A549 (cell line): ENCODE measurements at regions not wholly inside any gene's neighbourhood (a gene's known extent, or its start where the extent isn't known, plus 50 kb on each side); places are given as distances from the start of the nearest gene placed in this dataset.
A peak's percentile ranks its signal among the peaks of the same experiment; 100 is the strongest.
"Not testable (repeated sequence)": the region's sequence is repeated elsewhere in the genome, so short reads cannot be mapped to it uniquely, and the experiment has no call there.

Experiments
- ATAC-seq, 2 experiments: fragments of 200-7000 bp in 1 of 2; fragments of >200 bp in 1 of 2; cut with Nextera tagmentation in 1 of 2; cut with Tn5 transposase in 1 of 2; 3 replicates each; pipeline versions ENCODE4 v1.8.0 to v1.9.1; 2018 to 2020; ENCODE audit warnings: mild to moderate bottlenecking in 1 of 2, moderate library complexity in 1 of 2
- CTCF ChIA-PET: fragments of 300-600 bp; sonication (Branson Sonifier 250); formaldehyde crosslinking; extraction: SDS; loops from one replicate; lab custom pipeline; 2021; ENCODE audit warnings: antibody characterized with exemption, inconsistent platforms; lab: Yijun Ruan, JAX
- POLR2A ChIA-PET: fragments of 350-600 bp; formaldehyde crosslinking; extraction: SDS; loops from one replicate; lab custom pipeline; 2021; ENCODE audit warnings: antibody characterized with exemption, inconsistent platforms; lab: Yijun Ruan, JAX
- DNase-seq, 2 experiments: peaks; one replicate each; pipeline versions ENCODE4 v3.0.0 to v3.0.0-alpha.2; 2011 to 2016; ENCODE audit warnings: low read depth in 1 of 2, low spot score in 1 of 2
- FAIRE-seq: peaks from 2 replicates; lab custom pipeline; 2011; peaks lifted over from hg19 to GRCh38; lab: Jason Lieb, UNC
- H3K27ac ChIP-seq, 2 experiments: fragments of >200 bp; sonication (Bioruptor Twin); formaldehyde crosslinking; 3 replicates each; pipeline ENCODE4 v1.5.1; 2016 to 2017
- H3K4me1 ChIP-seq: fragments of >200 bp; sonication (Bioruptor Twin); formaldehyde crosslinking; 3 replicates; pipeline ENCODE4 v1.6.1; 2016
- H3K4me2 ChIP-seq: fragments of >200 bp; sonication (Bioruptor Twin); formaldehyde crosslinking; 3 replicates; pipeline ENCODE4 v1.6.1; 2016
- H3K4me3 ChIP-seq: fragments of >200 bp; sonication (Bioruptor Twin); formaldehyde crosslinking; 3 replicates; pipeline ENCODE4 v1.5.1; 2016
- H3K9me3 ChIP-seq: fragments of >200 bp; sonication (Bioruptor Twin); formaldehyde crosslinking; 3 replicates; pipeline ENCODE4 v1.6.1; 2016
- BHLHE40 ChIP-seq: IDR thresholded peaks from 2 replicates; pipeline ENCODE4 v1.6.1; 2012; ENCODE audit warnings: low read depth, low read length, inconsistent platforms
- CBX2 ChIP-seq: fragments of 200-600 bp; sonication (generic); IDR thresholded peaks from 2 replicates; pipeline ENCODE4 v1.6.1; 2016; ENCODE audit warnings: low read depth, mild to moderate bottlenecking, borderline replicate concordance
- CBX8 ChIP-seq: fragments of 200-600 bp; sonication (generic); IDR thresholded peaks from 2 replicates; pipeline ENCODE4 v1.6.1; 2016
- CEBPB ChIP-seq, 2 experiments: fragments of >200 bp in 1 of 2; sonication (Bioruptor Twin) in 1 of 2; formaldehyde crosslinking in 1 of 2; IDR thresholded peaks; 2 replicates each; pipeline ENCODE4 v1.6.1; 2012 to 2016
- CHD2 ChIP-seq: fragments of 150-350 bp; IDR thresholded peaks from 2 replicates; pipeline ENCODE4 v1.6.1; 2014; ENCODE audit warnings: low read length; ENCODE audit not compliant: partially characterized antibody
- CHD4 ChIP-seq: fragments of 200-600 bp; sonication (generic); IDR thresholded peaks from 2 replicates; pipeline ENCODE4 v1.6.1; 2016; ENCODE audit warnings: antibody characterized with exemption, mild to moderate bottlenecking, borderline replicate concordance
- EHMT2 ChIP-seq: fragments of 200-600 bp; sonication (generic); IDR thresholded peaks from 2 replicates; pipeline ENCODE4 v1.6.1; 2016; ENCODE audit warnings: antibody characterized with exemption, low read depth, mild to moderate bottlenecking, moderate library complexity
- EP300 ChIP-seq, 2 experiments: fragments of >200 bp; sonication (Bioruptor Twin); formaldehyde crosslinking; IDR thresholded peaks; 2 replicates in 1 of 2; 3 replicates in 1 of 2; pipeline ENCODE4 v1.6.1; 2016 to 2017
- FOSB ChIP-seq: fragments of 250-450 bp; sonication (Bioruptor Pico); IDR thresholded peaks from 2 replicates; pipeline ENCODE4 v1.5.0; 2020; ENCODE audit warnings: mild to moderate bottlenecking, moderate library complexity
- FOSL2 ChIP-seq, 2 experiments: fragments of 450-650 bp in 1 of 2; fragments of >200 bp in 1 of 2; sonication (Bioruptor Twin) in 1 of 2; formaldehyde crosslinking; IDR thresholded peaks; 2 replicates each; pipeline versions ENCODE4 v1.5.0 to v1.6.1; 2016 to 2020; ENCODE audit warnings: mild to moderate bottlenecking in 1 of 2, moderate library complexity in 1 of 2
- FOXS1 ChIP-seq: fragments of 250-450 bp; sonication (Bioruptor Pico); IDR thresholded peaks from 2 replicates; pipeline ENCODE4 v1.5.0; 2020; ENCODE audit warnings: mild to moderate bottlenecking, moderate library complexity
- HDAC2 ChIP-seq: fragments of 200-600 bp; sonication (generic); IDR thresholded peaks from 2 replicates; pipeline ENCODE4 v1.6.1; 2016
- HOXA7 ChIP-seq: fragments of 250-450 bp; sonication (Bioruptor Pico); IDR thresholded peaks from 2 replicates; pipeline ENCODE4 v1.5.0; 2020; ENCODE audit warnings: mild to moderate bottlenecking, moderate library complexity
- HOXB13 ChIP-seq: fragments of 250-450 bp; sonication (Bioruptor Pico); IDR thresholded peaks from 2 replicates; pipeline ENCODE4 v1.5.0; 2020; ENCODE audit warnings: low read depth, mild to moderate bottlenecking, moderate library complexity
- MAFK ChIP-seq: fragments of 450-650 bp; IDR thresholded peaks from 2 replicates; pipeline ENCODE4 v1.6.1; 2014; ENCODE audit not compliant: partially characterized antibody
- MYC ChIP-seq: IDR thresholded peaks from 2 replicates; pipeline ENCODE4 v1.6.1; 2012; ENCODE audit warnings: mild to moderate bottlenecking, inconsistent platforms, low read length, improper control_type of control experiment, borderline replicate concordance
- NFE2L2 ChIP-seq: fragments of 150-350 bp; conservative IDR thresholded peaks from 2 replicates; pipeline ENCODE4 v1.6.1; 2014; ENCODE audit warnings: low read length
- NPAS2 ChIP-seq: fragments of 250-450 bp; sonication (Bioruptor Pico); IDR thresholded peaks from 2 replicates; pipeline ENCODE4 v1.8.0; 2022; ENCODE audit warnings: mild to moderate bottlenecking, moderate library complexity, borderline replicate concordance
- NR3C1 ChIP-seq: fragments of >200 bp; sonication (Bioruptor Twin); formaldehyde crosslinking; IDR thresholded peaks from 3 replicates; pipeline ENCODE4 v1.6.1; 2017
- PHF8 ChIP-seq: fragments of 200-600 bp; sonication (generic); IDR thresholded peaks from 2 replicates; pipeline ENCODE4 v1.6.1; 2016; ENCODE audit warnings: low read depth, mild to moderate bottlenecking, antibody characterized with exemption, moderate library complexity, borderline replicate concordance
- SMC3 ChIP-seq: fragments of >200 bp; sonication (Bioruptor Twin); formaldehyde crosslinking; IDR thresholded peaks from 3 replicates; pipeline ENCODE4 v1.6.1; 2018; ENCODE audit warnings: inconsistent platforms
- SREBF2 ChIP-seq: fragments of 450-650 bp; IDR thresholded peaks from 2 replicates; pipeline ENCODE4 v1.6.1; 2014; ENCODE audit warnings: mild to moderate bottlenecking, moderate library complexity
- TFCP2L1 ChIP-seq: fragments of 250-450 bp; sonication (Bioruptor Pico); IDR thresholded peaks from 2 replicates; pipeline ENCODE4 v1.5.0; 2021; ENCODE audit warnings: mild to moderate bottlenecking
- TP53 ChIP-seq: fragments of 250-450 bp; sonication (Bioruptor Pico); IDR thresholded peaks from 2 replicates; pipeline ENCODE4 v1.5.0; 2021; ENCODE audit warnings: mild to moderate bottlenecking, moderate library complexity
- ZC3H11A ChIP-seq: fragments of 450-650 bp; IDR thresholded peaks from 2 replicates; pipeline ENCODE4 v1.6.1; 2014; ENCODE audit warnings: antibody characterized with exemption, mild to moderate bottlenecking
- ZSCAN20 ChIP-seq: fragments of 250-450 bp; sonication (Bioruptor Pico); IDR thresholded peaks from 2 replicates; pipeline ENCODE4 v1.8.0; 2022; ENCODE audit warnings: mild to moderate bottlenecking, moderate library complexity
- WGBS: methylation state at CpG from one replicate; pipeline ENCODE4 v1.1.6; 2017; ENCODE audit errors: missing lambda C conversion rate; 5-methylcytosine and 5-hydroxymethylcytosine counted together
- TF ChIP-seq, protein P1 (sequence below): fragments of >200 bp; sonication (Bioruptor Twin); formaldehyde crosslinking; IDR thresholded peaks from 3 replicates; pipeline ENCODE4 v1.6.1; 2016
- TF ChIP-seq, protein P2 (sequence below): fragments of 250-450 bp; sonication (Bioruptor Pico); IDR thresholded peaks from 2 replicates; pipeline ENCODE4 v1.5.0; 2021; ENCODE audit warnings: mild to moderate bottlenecking, moderate library complexity, borderline replicate concordance
- TF ChIP-seq, protein P3 (sequence below): fragments of >200 bp; sonication (Bioruptor Twin); formaldehyde crosslinking; IDR thresholded peaks from 2 replicates; pipeline ENCODE4 v1.6.1; 2016
- TF ChIP-seq, protein P4 (sequence below): IDR thresholded peaks from 2 replicates; pipeline ENCODE4 v1.6.1; 2012; ENCODE audit warnings: low read depth, borderline replicate concordance

DNA sequence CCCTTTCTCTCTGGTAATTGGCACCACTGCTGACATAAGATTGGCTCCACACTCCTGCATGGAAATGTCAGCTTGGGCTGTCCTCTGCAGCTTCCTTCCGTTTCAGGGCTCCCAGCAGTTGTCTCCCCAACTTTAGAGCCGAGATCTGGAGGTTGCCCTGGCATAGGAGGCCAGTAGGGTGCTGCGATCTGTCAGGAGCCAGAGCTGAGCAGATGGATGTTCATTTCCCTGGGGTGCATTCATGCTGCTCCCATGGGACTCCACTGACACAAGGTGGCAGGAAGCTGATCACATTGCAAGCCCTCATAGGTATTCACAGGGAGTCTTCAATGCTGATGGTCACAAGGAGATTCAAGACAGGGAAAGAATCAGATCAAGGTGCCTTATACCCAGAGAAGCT is 116.6 kb upstream of the RAI2 start:
- H3K9me3 ChIP-seq, result no peaks in the 10 kb centered on the region
- POLR2A ChIA-PET, result no interaction called here
- TF ChIP-seq, protein P1, sequence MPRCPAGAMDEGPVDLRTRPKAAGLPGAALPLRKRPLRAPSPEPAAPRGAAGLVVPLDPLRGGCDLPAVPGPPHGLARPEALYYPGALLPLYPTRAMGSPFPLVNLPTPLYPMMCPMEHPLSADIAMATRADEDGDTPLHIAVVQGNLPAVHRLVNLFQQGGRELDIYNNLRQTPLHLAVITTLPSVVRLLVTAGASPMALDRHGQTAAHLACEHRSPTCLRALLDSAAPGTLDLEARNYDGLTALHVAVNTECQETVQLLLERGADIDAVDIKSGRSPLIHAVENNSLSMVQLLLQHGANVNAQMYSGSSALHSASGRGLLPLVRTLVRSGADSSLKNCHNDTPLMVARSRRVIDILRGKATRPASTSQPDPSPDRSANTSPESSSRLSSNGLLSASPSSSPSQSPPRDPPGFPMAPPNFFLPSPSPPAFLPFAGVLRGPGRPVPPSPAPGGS, result no peak
- TF ChIP-seq MYC, result no peak
- no peak for TF ChIP-seq MAFK
- no peak for TF ChIP-seq CHD4
- TF ChIP-seq SMC3, result no peak
- no peak for TF ChIP-seq CHD2
- TF ChIP-seq, protein P2, sequence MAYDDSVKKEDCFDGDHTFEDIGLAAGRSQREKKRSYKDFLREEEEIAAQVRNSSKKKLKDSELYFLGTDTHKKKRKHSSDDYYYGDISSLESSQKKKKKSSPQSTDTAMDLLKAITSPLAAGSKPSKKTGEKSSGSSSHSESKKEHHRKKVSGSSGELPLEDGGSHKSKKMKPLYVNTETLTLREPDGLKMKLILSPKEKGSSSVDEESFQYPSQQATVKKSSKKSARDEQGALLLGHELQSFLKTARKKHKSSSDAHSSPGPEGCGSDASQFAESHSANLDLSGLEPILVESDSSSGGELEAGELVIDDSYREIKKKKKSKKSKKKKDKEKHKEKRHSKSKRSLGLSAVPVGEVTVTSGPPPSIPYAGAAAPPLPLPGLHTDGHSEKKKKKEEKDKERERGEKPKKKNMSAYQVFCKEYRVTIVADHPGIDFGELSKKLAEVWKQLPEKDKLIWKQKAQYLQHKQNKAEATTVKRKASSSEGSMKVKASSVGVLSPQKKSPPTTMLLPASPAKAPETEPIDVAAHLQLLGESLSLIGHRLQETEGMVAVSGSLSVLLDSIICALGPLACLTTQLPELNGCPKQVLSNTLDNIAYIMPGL (CRISPR knock-in tag), result no peak
- TF ChIP-seq SREBF2, result no peak
- no peak for TF ChIP-seq FOSL2 (IDR thresholded peaks at IDR 0.05)
- no peak for TF ChIP-seq FOSL2 (CRISPR knock-in tag; IDR thresholded peaks at IDR 0.05)
- no peak for TF ChIP-seq PHF8
- TF ChIP-seq CBX2, result no peak
- TF ChIP-seq NPAS2, result no peak
- no peak for TF ChIP-seq BHLHE40
- no peak for TF ChIP-seq NR3C1
- no peak for TF ChIP-seq HDAC2
- TF ChIP-seq, all 56 proteins: peak for 0
- H3K4me2 ChIP-seq, result no peak overlapping the region
- H3K4me1 ChIP-seq, result no peaks in the 10 kb centered on the region
- ATAC-seq, result no peak
- no peak overlapping the region for H3K4me3 ChIP-seq
- no CpG with 5 or more reads among the region's 3 CpGs for WGBS
- no peak for FAIRE-seq
- DNase-seq, result no peak
- CTCF ChIA-PET, result no interaction called here
- H3K27ac ChIP-seq, result no peak overlapping the region

DNA sequence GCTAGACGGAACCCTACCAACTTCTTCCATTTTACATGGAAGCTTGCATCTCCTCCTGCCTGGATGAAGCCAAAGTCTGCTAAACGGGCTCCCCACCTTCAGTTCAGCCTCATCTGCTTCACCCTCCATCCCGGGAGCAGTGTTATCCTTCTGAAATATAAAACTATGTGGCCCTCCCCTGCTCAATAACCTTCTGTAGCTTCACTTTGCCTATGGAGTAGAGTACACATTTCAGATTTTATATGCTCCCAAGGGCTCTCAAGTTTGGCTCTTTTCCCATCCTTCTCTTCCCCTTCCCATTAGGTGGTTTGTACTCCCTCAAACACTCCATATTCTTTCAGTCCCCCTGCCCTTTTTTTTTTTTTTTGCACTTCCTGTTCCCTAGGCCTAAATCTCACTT is 115.9 kb upstream of the RAI2 start:
- Histone ChIP-seq H3K4me3 (no peak overlapping the region), H3K27ac (no peak overlapping the region), H3K9me3 (no peaks in the 10 kb centered on the region), H3K4me2 (no peak overlapping the region), H3K4me1 (no peaks in the 10 kb centered on the region)
- WGBS, result 33% methylated on average over 3 of the region's 3 CpGs
- no peak for FAIRE-seq
- no peak for ATAC-seq
- POLR2A ChIA-PET, result no interaction called here
- no peak for DNase-seq
- CTCF ChIA-PET, result no interaction called here
- TF ChIP-seq ZSCAN20 (CRISPR knock-in tag), result no peak

DNA sequence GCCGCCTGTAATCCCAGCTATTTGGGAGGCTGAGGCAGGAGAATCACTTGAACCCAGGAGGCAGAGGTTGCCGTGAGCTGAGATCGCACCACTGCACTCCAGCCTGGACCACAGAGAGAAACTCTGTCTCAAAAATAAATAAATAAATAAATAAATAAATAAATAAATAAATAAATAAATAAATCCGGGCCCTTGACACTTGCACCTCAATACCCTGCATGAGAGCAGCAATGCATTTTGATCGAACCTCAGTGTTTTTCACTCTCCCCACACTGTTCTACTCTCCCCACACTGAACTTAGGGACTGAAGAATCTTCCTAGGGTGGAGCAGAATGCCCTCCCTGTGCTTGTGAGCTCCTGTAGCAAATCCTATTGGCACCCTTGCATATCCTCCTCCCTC is 114.3 kb upstream of the RAI2 start:
- H3K4me3 ChIP-seq, result not testable (repeated sequence)
- TF ChIP-seq ZC3H11A, result peak; percentile 59
- TF ChIP-seq, all 56 proteins: peak for 1; not testable (repeated sequence) for 55
- CTCF ChIA-PET, H3K4me2 ChIP-seq, H3K4me1 ChIP-seq, FAIRE-seq, H3K9me3 ChIP-seq, POLR2A ChIA-PET, DNase-seq, H3K27ac ChIP-seq, ATAC-seq: not testable (repeated sequence)
- 51% methylated on average over 5 of the region's 5 CpGs for WGBS

DNA sequence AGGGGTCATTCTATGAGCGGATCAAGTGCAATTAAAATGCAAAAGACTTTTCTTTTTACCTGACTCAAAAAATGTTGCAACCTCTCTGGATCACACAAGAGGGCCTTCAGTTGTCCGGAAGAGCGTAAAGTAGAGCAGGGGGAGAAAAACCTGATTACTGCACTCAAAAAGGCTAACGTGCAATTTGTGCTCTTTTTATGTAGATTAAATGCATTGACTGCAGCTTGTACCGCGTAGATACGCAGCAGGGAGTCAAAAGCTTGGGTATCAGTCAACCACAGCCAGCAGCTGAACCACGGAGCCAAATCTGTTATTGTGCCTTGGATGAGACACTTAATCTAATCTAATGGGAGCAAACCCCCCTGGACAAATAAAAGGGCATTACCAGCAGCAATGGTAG is 107.3 kb upstream of the RAI2 start:
- Histone ChIP-seq H3K27ac (no peak overlapping the region), H3K9me3 (no peaks in the 10 kb centered on the region), H3K4me1 (no peaks in the 10 kb centered on the region), H3K4me2 (no peak overlapping the region), H3K4me3 (no peak overlapping the region)
- TF ChIP-seq HOXB13 (CRISPR knock-in tag) (no peak), NFE2L2 (no peak), TP53 (CRISPR knock-in tag) (no peak), CBX8 (no peak), FOXS1 (CRISPR knock-in tag) (no peak), SREBF2 (no peak), TFCP2L1 (CRISPR knock-in tag) (no peak), EHMT2 (no peak), HOXA7 (CRISPR knock-in tag) (no peak), HDAC2 (no peak), EP300 (IDR thresholded peaks at IDR 0.05) (no peak), MYC (no peak), FOSB (CRISPR knock-in tag) (no peak), CEBPB (IDR thresholded peaks at IDR 0.05) (no peak)
- TF ChIP-seq, protein P3, sequence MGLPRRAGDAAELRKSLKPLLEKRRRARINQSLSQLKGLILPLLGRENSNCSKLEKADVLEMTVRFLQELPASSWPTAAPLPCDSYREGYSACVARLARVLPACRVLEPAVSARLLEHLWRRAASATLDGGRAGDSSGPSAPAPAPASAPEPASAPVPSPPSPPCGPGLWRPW, result no peak
- TF ChIP-seq, protein P4, sequence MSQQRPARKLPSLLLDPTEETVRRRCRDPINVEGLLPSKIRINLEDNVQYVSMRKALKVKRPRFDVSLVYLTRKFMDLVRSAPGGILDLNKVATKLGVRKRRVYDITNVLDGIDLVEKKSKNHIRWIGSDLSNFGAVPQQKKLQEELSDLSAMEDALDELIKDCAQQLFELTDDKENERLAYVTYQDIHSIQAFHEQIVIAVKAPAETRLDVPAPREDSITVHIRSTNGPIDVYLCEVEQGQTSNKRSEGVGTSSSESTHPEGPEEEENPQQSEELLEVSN, result no peak
- CTCF ChIA-PET, result no interaction called here
- FAIRE-seq (no peak), DNase-seq (no peak), ATAC-seq (no peak)
- WGBS, result 41% methylated on average over 8 of the region's 8 CpGs
- POLR2A ChIA-PET, result no interaction called here
